Activated T-cell treated with anti-CD3 and anti-CD28 coated beads, Interleukin-2, amount 50 U/mL, for 72 hours (primary cell): ENCODE measurements at regions not wholly inside any gene's neighbourhood (a gene's known extent, or its start where the extent isn't known, plus 50 kb on each side); places are given as distances from the start of the nearest gene placed in this dataset.
"Not testable (repeated sequence)": the region's sequence is repeated elsewhere in the genome, so short reads cannot be mapped to it uniquely, and the experiment has no call there.

Source experiments
- ATAC-seq, 2 donors: fragments of 150-1000 bp; cut with Tn5 transposase; replicated peaks in 1 of 2; 2 replicates each; pipeline ENCODE4 v1.10.0; 2021; ENCODE audit warnings: moderate library complexity in 2 of 2, mild to moderate bottlenecking in 1 of 2
- DNase-seq, 2 donors: peaks; one replicate each; pipeline ENCODE4 v3.0.0; 2021 to 2022; ENCODE audit warnings: mixed read lengths in 1 of 2
- H3K27ac Mint-ChIP-seq: one replicate; pipeline ENCODE4 v1.8.0; 2022; ENCODE audit warnings: mild to moderate bottlenecking, moderate library complexity, mixed read lengths
- H3K27me3 Mint-ChIP-seq: one replicate; pipeline ENCODE4 v1.8.0; 2022; ENCODE audit warnings: low read depth, mixed read lengths
- H3K36me3 Mint-ChIP-seq, 2 donors: one replicate each; pipeline ENCODE4 v1.8.0; 2022; ENCODE audit warnings: mixed read lengths in 2 of 2, mild to moderate bottlenecking in 1 of 2; ENCODE audit not compliant: insufficient read depth in 2 of 2
- H3K4me1 Mint-ChIP-seq: one replicate; pipeline ENCODE4 v1.8.0; 2022; ENCODE audit warnings: low read depth, mixed read lengths
- H3K4me3 Mint-ChIP-seq, 2 donors: one replicate each; pipeline ENCODE4 v1.8.0; 2022; ENCODE audit warnings: mild to moderate bottlenecking in 2 of 2, mixed read lengths in 2 of 2, moderate library complexity in 2 of 2
- H3K9me3 Mint-ChIP-seq, 2 donors: one replicate each; pipeline ENCODE4 v1.8.0; 2022; ENCODE audit warnings: mixed read lengths in 2 of 2

DNA sequence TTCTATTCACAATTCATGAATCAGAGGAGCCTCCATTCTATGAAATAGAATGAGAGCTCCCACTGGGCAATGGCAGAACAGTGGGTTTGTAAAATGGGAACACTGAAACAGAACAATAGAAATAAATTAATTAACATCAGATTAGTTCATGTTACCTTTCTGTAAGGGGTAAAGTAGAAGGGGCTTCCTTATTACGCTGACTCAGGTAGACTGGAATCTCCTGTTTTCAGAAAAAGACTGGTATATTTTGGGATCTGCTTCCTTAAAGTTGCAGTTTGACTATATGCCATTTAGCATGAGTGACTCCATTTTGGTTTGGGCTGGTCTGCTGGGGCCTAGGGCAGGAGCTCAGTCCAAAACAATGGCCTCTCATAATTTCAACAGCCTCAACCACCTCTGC, 52.8 kb upstream of the ZFAND3 start:
- no peak overlapping the region for H3K27ac Mint-ChIP-seq
- no peak overlapping the region for H3K4me3 Mint-ChIP-seq
- ATAC-seq, result no peak
- peaks cover 6% of the 10 kb centered on the region for H3K27me3 Mint-ChIP-seq
- no peaks in the 10 kb centered on the region for H3K36me3 Mint-ChIP-seq
- H3K9me3 Mint-ChIP-seq, result no peaks in the 10 kb centered on the region
- DNase-seq, result no peak
- no peaks in the 10 kb centered on the region for H3K4me1 Mint-ChIP-seq

DNA sequence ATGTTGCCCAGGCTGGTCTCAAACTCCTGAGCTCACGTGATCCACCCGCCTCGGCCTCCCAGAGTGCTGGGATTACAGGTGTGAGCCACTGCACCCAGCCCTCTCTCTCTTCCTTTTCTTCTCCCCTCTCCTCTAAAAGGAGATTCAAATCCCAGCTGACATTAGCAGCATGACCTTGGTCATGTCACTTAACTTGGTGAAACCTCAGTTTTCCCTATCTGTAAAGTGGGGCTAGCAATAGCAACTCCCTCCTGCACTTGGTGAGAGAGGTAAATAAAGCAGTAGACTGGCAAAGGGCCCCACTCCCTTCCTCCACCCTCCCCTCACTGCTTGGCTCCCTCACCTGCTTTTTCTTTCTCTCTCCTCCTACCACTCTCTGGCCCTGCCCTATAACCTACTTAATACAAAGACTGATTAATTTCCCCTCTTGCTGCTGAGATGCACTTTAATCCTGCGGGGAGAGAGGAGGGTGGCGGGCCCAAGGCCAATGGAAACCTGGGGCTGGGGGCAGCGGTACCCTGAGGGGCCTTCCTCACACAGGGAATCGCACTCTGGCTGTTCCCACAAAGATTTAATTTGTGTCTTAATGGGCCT, 54.2 kb upstream of the ZFAND3 start:
- no peaks in the 10 kb centered on the region for H3K9me3 Mint-ChIP-seq
- DNase-seq, result no peak
- no peak for ATAC-seq
- H3K4me3 Mint-ChIP-seq, result no peak overlapping the region
- H3K4me1 Mint-ChIP-seq, result peaks cover 6% of the 10 kb centered on the region
- H3K36me3 Mint-ChIP-seq, result no peaks in the 10 kb centered on the region
- no peak overlapping the region for H3K27ac Mint-ChIP-seq
- H3K27me3 Mint-ChIP-seq, result peaks cover 13% of the 10 kb centered on the region

DNA sequence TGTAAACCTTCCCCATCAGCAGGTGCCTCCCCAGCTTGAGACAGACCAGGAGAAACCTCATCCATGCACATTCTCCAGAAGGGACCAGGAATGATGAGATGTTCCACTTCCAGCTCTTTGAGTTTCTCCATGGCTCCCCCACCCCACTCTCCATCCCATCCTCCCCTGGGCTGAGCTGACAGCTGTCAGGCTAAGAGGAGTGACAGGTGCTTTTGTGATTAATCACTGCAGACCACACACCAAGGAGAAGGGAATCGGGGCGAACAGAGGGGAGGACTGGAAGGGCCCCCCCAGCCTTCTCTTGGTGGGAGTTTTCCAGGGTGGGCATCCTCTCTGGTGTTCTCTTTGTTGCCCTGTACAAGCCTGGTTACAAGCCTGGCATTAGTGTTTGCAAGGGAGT, 56.1 kb upstream of the ZFAND3 start:
- no peak for ATAC-seq
- no peaks in the 10 kb centered on the region for H3K36me3 Mint-ChIP-seq

DNA sequence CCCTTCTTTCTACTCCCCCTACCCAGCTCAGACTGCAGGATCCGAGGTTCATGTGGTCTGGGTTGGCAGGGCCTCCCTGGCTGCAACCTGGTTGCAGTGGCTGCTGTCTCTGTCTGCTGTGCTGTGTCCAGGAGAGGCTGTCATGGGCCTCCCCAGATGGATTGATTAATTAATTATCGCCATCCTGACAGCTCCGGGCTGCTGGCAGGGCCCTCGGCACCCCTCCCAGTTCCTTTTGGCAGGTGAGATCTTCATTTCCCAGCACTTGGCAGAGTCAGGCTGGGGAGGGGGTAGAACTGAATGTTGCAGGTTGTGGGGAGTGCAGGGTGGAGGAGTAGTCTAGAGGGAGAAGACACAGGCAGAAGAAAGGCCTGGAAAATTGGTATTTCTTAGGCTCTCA, 56.7 kb upstream of the ZFAND3 start:
- no peaks in the 10 kb centered on the region for H3K36me3 Mint-ChIP-seq
- H3K4me1 Mint-ChIP-seq, result peaks cover 6% of the 10 kb centered on the region
- DNase-seq (no peak), ATAC-seq (no peak)
- H3K27me3 Mint-ChIP-seq, result peaks cover 13% of the 10 kb centered on the region
- no peak overlapping the region for H3K4me3 Mint-ChIP-seq
- no peaks in the 10 kb centered on the region for H3K9me3 Mint-ChIP-seq
- no peak overlapping the region for H3K27ac Mint-ChIP-seq

More for the DNA sequence above, 56.1 kb upstream of the ZFAND3 start:
- Mint-ChIP-seq H3K27me3 (peaks cover 13% of the 10 kb centered on the region), H3K27ac (no peak overlapping the region), H3K9me3 (no peaks in the 10 kb centered on the region), H3K4me1 (peaks cover 6% of the 10 kb centered on the region), H3K4me3 (no peak overlapping the region)
- DNase-seq, result no peak

DNA sequence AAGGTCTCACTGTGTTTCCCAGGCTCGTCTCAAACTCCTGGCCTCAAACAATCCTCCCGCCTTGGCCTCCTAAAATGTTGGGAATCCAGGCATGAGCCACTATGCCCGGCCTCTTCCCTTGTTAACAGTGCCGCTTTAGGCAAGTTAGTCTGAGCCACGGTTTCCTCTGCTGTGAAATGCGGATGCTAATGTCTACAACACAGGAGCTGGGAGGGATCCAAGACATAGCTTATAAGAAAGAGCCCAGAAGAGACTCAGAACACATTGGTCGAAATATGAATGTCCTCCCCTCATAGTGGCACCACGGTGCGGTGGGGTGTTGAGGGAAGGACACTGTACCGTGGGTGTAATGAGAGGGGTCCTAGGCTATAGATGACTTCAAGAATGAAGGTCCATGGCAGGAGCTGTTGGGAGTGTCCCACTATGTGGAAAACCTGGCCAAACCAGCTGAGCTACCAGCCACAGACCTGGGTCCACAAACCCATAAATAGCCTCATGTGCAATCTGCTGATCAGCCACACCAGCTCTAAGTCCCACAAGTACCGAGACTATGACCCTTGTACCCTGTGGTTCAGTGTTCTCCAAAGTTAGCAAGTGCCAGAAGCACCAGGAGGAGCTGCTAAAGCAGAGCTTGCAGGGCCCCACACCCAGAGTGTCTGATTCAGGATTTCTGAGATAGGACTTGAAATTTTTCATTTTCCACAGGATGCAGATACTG, 57.8 kb upstream of the ZFAND3 start:
- Mint-ChIP-seq H3K36me3 (no peaks in the 10 kb centered on the region), H3K9me3 (no peaks in the 10 kb centered on the region), H3K27me3 (peaks cover 13% of the 10 kb centered on the region), H3K4me3 (no peak overlapping the region), H3K27ac (no peak overlapping the region), H3K4me1 (peaks cover 6% of the 10 kb centered on the region)
- no peak for DNase-seq
- ATAC-seq, result no peak

DNA sequence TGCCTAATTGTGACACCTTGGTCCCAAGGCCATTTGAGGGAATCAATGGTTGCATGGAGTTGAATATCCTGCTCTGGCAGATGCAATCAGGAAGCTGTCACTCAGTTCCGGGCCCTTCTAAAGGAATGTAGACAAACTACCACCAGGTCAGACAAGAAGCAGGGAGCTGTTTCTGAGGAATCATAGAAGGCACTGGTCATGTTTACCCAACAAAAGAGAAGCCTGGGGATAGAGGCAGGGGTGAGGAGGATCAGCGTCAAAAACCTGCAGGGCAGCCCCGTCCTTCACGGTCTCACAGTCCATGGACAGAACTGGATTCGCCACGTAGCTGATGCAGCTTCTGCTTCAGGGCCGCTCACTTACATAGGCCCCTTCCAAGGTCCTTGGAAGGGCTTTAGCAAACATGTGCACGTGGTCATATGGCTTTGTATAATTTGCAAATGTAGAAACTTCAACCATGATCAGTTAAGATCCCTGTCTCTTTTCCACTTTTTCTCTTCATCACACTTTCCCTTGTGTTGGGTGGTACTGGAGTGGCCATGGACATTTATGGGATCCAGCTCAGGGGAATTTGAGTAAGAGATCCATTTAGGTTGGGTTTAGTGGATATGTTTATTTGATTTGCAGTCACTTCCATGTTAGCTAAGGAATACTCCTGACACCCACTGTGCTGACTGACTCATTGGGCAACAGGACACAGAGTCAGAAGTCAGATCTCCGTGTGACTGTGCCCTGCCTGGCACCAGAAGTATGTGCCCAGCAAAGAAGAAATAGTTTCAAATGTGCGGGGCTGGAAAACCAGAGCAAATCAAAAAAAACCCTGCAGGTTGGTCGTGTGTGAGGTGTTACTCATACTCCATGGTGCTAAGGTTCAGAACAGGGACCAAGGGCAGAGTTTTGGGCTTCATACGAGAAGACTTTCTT, 60.0 kb upstream of the ZFAND3 start:
- DNase-seq, result no peak
- H3K27ac Mint-ChIP-seq, result no peak overlapping the region
- peaks cover 6% of the 10 kb centered on the region for H3K4me1 Mint-ChIP-seq
- H3K36me3 Mint-ChIP-seq, result no peaks in the 10 kb centered on the region
- H3K4me3 Mint-ChIP-seq, result no peak overlapping the region
- peaks cover 13% of the 10 kb centered on the region for H3K27me3 Mint-ChIP-seq
- no peak for ATAC-seq
- no peaks in the 10 kb centered on the region for H3K9me3 Mint-ChIP-seq

DNA sequence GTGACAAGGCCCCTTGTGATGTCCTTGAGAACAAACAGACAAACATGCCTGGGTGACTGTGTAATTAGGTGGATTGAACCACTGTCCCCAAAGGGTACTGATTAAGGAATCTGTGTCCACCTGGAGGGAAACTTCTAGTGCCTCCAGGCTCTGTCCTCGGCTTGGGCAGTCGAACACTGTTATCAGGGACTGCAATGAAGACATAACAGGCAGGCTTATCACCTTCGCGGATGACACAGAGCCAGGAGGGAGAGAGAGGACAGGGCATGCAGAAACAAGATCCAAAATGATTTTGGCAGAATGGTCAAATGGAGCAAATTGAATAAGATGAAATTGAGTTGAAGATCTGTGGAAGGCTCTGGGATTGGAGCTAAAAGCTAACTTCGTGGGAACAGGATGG, 60.9 kb upstream of the ZFAND3 start:
- Mint-ChIP-seq H3K36me3 (no peaks in the 10 kb centered on the region), H3K4me3 (no peak overlapping the region), H3K27ac (no peak overlapping the region), H3K27me3 (peaks cover 13% of the 10 kb centered on the region), H3K9me3 (no peaks in the 10 kb centered on the region), H3K4me1 (peaks cover 6% of the 10 kb centered on the region)
- ATAC-seq, result no peak
- no peak for DNase-seq

DNA sequence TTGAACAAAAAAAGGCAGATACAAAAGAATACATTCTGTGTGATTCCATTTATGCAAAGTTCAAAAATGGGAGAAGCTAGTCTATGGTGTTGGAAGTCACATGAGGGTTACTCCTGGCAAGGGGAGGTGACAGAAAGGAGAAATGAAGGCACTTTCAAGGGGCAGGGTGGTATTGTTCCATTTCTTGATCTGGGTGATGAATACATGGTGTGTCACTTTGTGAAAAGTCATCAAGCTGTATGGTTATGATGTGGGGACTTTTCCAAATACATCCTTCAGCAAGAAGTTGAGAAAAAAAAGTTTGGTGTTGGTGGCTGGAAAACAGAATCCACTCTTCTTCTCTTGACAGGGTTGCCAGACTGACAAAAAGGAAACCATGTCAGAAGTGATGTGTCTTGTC, 60.6 kb upstream of the MDGA1 start:
- Mint-ChIP-seq H3K36me3 (no peaks in the 10 kb centered on the region), H3K27me3 (peaks cover 13% of the 10 kb centered on the region), H3K4me3 (no peak overlapping the region), H3K4me1 (peaks cover 6% of the 10 kb centered on the region), H3K27ac (no peak overlapping the region), H3K9me3 (no peaks in the 10 kb centered on the region)
- DNase-seq (no peak), ATAC-seq (peak; percentile 52 to 82)

DNA sequence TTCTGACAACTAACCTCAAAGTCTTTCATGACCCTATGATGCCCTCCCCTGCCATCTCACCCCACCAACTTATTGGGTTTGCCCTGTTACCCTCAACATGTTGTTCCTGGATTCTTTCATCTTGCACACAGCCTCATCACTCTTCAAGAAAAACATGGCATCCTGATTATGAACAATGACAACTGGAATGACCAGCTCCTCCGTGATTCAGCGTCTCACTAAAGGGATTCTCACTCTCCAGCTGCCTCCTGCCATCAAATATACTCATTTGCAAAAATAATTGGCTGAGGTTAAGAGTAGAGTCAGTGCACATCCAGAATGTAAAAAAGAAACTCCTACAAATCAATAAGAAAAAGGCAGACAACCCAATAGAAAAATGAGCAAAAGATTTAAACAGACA, 59.7 kb upstream of the MDGA1 start:
- peaks cover 6% of the 10 kb centered on the region for H3K4me1 Mint-ChIP-seq
- no peak for DNase-seq
- H3K27me3 Mint-ChIP-seq, result peaks cover 8% of the 10 kb centered on the region
- ATAC-seq, result no peak
- H3K9me3 Mint-ChIP-seq, result no peaks in the 10 kb centered on the region
- no peak overlapping the region for H3K27ac Mint-ChIP-seq
- no peak overlapping the region for H3K4me3 Mint-ChIP-seq
- H3K36me3 Mint-ChIP-seq, result no peaks in the 10 kb centered on the region

DNA sequence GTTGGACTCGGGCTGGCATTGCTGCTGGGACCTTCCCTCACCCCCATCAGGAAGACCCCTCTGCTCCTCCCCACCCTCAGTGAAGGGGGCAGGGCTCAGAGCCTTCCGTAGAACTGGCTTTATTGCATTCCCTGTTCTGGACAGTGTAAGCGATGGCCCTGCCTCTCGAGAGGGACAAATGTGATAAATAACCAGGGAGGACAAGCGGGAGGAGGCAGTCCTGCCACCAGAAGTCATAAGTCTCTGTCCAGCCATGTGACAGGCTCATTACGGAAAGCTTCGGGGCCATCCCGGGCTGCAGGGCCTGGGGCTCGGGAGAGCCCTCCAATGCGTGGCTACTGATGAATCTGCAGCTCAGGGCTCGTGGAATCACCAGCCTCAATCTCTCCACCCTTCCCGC, 58.5 kb upstream of the MDGA1 start:
- no peak overlapping the region for H3K4me3 Mint-ChIP-seq
- no peaks in the 10 kb centered on the region for H3K9me3 Mint-ChIP-seq
- peaks cover 5% of the 10 kb centered on the region for H3K27me3 Mint-ChIP-seq
- H3K36me3 Mint-ChIP-seq, result no peaks in the 10 kb centered on the region
- DNase-seq, result no peak
- no peak overlapping the region for H3K27ac Mint-ChIP-seq
- ATAC-seq, result no peak
- peaks cover 5% of the 10 kb centered on the region for H3K4me1 Mint-ChIP-seq

DNA sequence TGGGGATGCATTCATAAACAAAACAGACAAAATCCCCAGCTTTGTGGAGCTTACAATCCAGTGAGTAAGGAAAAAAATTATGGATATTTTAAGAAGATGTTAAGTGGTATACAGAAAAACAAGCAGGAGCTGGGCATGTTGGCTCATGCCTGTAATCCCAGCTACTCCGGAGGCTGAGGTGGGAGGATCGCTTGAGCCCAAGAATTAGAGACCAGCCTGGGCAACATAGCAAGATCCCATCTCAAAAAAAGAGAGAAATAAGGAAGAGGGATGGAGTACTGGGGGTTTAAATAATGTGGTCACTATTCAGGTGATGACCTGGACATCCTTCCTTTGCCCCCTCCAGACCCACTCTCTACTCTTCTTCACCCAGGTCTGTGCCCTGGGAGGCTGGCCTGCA, 55.0 kb upstream of the MDGA1 start:
- no peak for ATAC-seq
- no peaks in the 10 kb centered on the region for H3K4me1 Mint-ChIP-seq
- no peak overlapping the region for H3K27ac Mint-ChIP-seq
- H3K36me3 Mint-ChIP-seq, result no peaks in the 10 kb centered on the region
- no peak for DNase-seq
- H3K9me3 Mint-ChIP-seq, result no peaks in the 10 kb centered on the region
- peaks cover 7% of the 10 kb centered on the region for H3K27me3 Mint-ChIP-seq
- no peak overlapping the region for H3K4me3 Mint-ChIP-seq

DNA sequence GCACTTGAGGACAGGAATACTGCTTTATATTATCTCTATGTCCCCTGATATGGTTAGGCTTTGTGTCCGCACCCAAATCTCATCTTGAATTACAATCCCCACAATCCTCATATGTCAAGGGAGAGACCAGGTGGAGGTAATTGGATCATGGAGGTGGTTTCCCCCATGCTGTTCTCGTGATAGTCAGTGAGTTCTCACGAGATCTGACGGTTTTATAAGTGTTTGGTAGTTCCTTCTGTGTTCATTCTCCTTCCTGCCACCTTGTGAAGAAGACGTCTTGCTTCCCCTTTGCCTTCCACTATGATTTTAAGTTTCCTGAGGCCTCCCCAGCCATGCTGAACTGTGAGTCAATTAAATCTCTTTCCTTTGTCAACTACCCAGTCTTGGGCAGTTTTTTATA, 51.7 kb upstream of the MDGA1 start:
- H3K4me1 Mint-ChIP-seq, ATAC-seq, H3K9me3 Mint-ChIP-seq, H3K36me3 Mint-ChIP-seq, H3K27ac Mint-ChIP-seq, DNase-seq, H3K4me3 Mint-ChIP-seq: not testable (repeated sequence)
- peaks cover 11% of the 10 kb centered on the region for H3K27me3 Mint-ChIP-seq

DNA sequence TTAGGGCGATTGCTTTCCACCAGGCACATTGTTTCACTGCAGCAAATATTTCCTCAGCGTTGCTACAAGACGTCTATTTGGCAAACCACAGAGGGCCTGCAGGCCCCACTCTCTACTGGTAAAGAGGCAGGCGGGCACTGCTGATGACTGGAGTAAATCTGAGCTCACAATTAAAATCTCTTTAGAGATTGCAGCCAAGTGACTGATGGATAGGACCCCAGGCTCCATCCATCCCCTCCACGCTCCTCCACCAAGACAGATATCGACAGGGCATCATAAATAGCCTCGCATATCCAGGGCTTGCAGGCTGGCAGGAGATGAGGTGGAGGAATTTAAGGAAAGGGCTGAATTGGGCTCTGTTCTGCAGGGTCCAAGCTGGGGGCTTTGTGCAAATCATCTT, 50.4 kb upstream of the MDGA1 start:
- no peak for ATAC-seq
- no peaks in the 10 kb centered on the region for H3K36me3 Mint-ChIP-seq
- no peak overlapping the region for H3K4me3 Mint-ChIP-seq
- DNase-seq, result no peak
- H3K9me3 Mint-ChIP-seq, result no peaks in the 10 kb centered on the region
- no peak overlapping the region for H3K27ac Mint-ChIP-seq
- H3K4me1 Mint-ChIP-seq, result no peaks in the 10 kb centered on the region
- H3K27me3 Mint-ChIP-seq, result peaks cover 17% of the 10 kb centered on the region
